SU-DHL-6 (cell line): ENCODE measurements at regions not wholly inside any gene's neighbourhood (a gene's known extent, or its start where the extent isn't known, plus 50 kb on each side); places are given as distances from the start of the nearest gene placed in this dataset.

Source experiments
- H2AFZ ChIP-seq: fragments of 200-600 bp; sonication (generic); 2 replicates; pipeline ENCODE4 v1.6.1; 2014; ENCODE audit warnings: low read depth, mild to moderate bottlenecking, moderate library complexity, mixed read lengths, antibody characterized with exemption, low read length; ENCODE audit not compliant: severe bottlenecking
- H3F3A ChIP-seq: fragments of 200-600 bp; shearing (Covaris generic); 2 replicates; pipeline ENCODE4 v1.6.0; 2016; ENCODE audit warnings: antibody characterized with exemption, mild to moderate bottlenecking; ENCODE audit not compliant: insufficient read depth
- H3K27ac ChIP-seq: fragments of 200-600 bp; sonication (generic); 2 replicates; pipeline ENCODE4 v1.5.1; 2016; ENCODE audit warnings: low read depth, mild to moderate bottlenecking, low read length, moderate library complexity, mixed read lengths
- H3K27me3 ChIP-seq: fragments of 200-600 bp; sonication (generic), shearing (Covaris generic); 2 replicates; pipeline ENCODE4 v1.6.0; 2014; ENCODE audit warnings: mild to moderate bottlenecking, low read length
- H3K36me3 ChIP-seq: fragments of 200-600 bp; sonication (generic); 2 replicates; pipeline ENCODE4 v1.6.1; 2014; ENCODE audit warnings: mild to moderate bottlenecking, low read length, mixed read lengths
- H3K4me2 ChIP-seq: fragments of 300-600, 200-600 bp; shearing (Covaris generic), sonication (generic); 2 replicates; pipeline ENCODE4 v1.6.0; 2014; ENCODE audit warnings: low read length, low read depth, mild to moderate bottlenecking; ENCODE audit not compliant: poor library complexity, severe bottlenecking
- H3K4me3 ChIP-seq: fragments of 200-600 bp; sonication (generic); 2 replicates; pipeline ENCODE4 v1.5.1; 2014; ENCODE audit warnings: antibody characterized with exemption, low read length, mild to moderate bottlenecking, mixed read lengths; ENCODE audit not compliant: insufficient read depth, poor library complexity, severe bottlenecking
- H3K79me2 ChIP-seq: fragments of 200-600 bp; sonication (generic); 2 replicates; pipeline ENCODE4 v1.6.1; 2014; ENCODE audit warnings: mild to moderate bottlenecking, low read length, moderate library complexity; ENCODE audit not compliant: insufficient read depth
- H3K9ac ChIP-seq: fragments of 200-600 bp; sonication (generic); 2 replicates; pipeline ENCODE4 v1.7.0; 2014; ENCODE audit warnings: mild to moderate bottlenecking, low read length
- H3K9me2 ChIP-seq: fragments of 200-600 bp; sonication (generic); replicated peaks from 2 replicates; pipeline ENCODE4 v1.6.1; 2014; ENCODE audit warnings: low read length; ENCODE audit not compliant: insufficient read depth
- H3K9me3 ChIP-seq: fragments of 200-600 bp; sonication (generic); 2 replicates; pipeline ENCODE4 v1.6.1; 2014; ENCODE audit warnings: low read length, mixed read lengths; ENCODE audit not compliant: insufficient read depth
- H4K20me1 ChIP-seq: fragments of 200-600 bp; sonication (generic); 2 replicates; pipeline ENCODE4 v1.6.1; 2014; ENCODE audit warnings: low read depth, mild to moderate bottlenecking, antibody characterized with exemption, low read length, moderate library complexity, mixed read lengths
- CTCF ChIP-seq: fragments of 200-600 bp; sonication (generic); IDR thresholded peaks from one replicate; pipeline ENCODE4 v1.5.1; 2017; ENCODE audit warnings: antibody characterized with exemption, mild to moderate bottlenecking, low read length, moderate library complexity; ENCODE audit not compliant: insufficient read depth, poor library complexity, severe bottlenecking
- EZH2phosphoT487 ChIP-seq: fragments of 200-600 bp; sonication (generic), shearing (Covaris generic); conservative IDR thresholded peaks from 2 replicates; pipeline ENCODE4 v1.6.1; 2018; ENCODE audit warnings: mild to moderate bottlenecking, antibody characterized with exemption, low read length, moderate library complexity, mixed read lengths

GRCh38 chr5:77945874-77946273 is 169.7 kb upstream of the TBCA start:
- Histone ChIP-seq H3K36me3 (no peaks in the 10 kb centered on the region), H3K9me3 (no peaks in the 10 kb centered on the region), H3K27ac (no peak overlapping the region), H2AFZ (no peak overlapping the region), H3K27me3 (no peaks in the 10 kb centered on the region), H3K4me3 (no peak overlapping the region), H3K9ac (no peak overlapping the region), H3K79me2 (no peaks in the 10 kb centered on the region), H3K9me2 (no peaks in the 10 kb centered on the region), H4K20me1 (no peaks in the 10 kb centered on the region), H3F3A (no peaks in the 10 kb centered on the region), H3K4me2 (no peak overlapping the region)
- TF ChIP-seq CTCF = no peak
- TF ChIP-seq EZH2phosphoT487 = no peak

- Histone ChIP-seq H3K4me2 (no peak overlapping the region), H3K27ac (no peak overlapping the region), H3K4me3 (no peak overlapping the region), H3K9me2 (no peaks in the 10 kb centered on the region), H3K9me3 (no peaks in the 10 kb centered on the region), H3K9ac (no peak overlapping the region), H3K27me3 (no peaks in the 10 kb centered on the region), H3F3A (no peaks in the 10 kb centered on the region), H4K20me1 (no peaks in the 10 kb centered on the region), H3K36me3 (no peaks in the 10 kb centered on the region), H3K79me2 (no peaks in the 10 kb centered on the region), H2AFZ (no peak overlapping the region)
- TF ChIP-seq CTCF (no peak), EZH2phosphoT487 (no peak)
Observed at GRCh38 chr5:77944757-77945340, 168.7 kb upstream of the TBCA start.

- no peaks in the 10 kb centered on the region for H3K36me3 ChIP-seq
- no peak overlapping the region for H3K27ac ChIP-seq
- no peaks in the 10 kb centered on the region for H3K9me2 ChIP-seq
- H3K9ac ChIP-seq = no peak overlapping the region
- no peaks in the 10 kb centered on the region for H3K79me2 ChIP-seq
- no peak overlapping the region for H3K4me3 ChIP-seq
- H3K27me3 ChIP-seq = no peaks in the 10 kb centered on the region
- TF ChIP-seq EZH2phosphoT487 = no peak
- no peak overlapping the region for H3K4me2 ChIP-seq
- no peaks in the 10 kb centered on the region for H3F3A ChIP-seq
- H4K20me1 ChIP-seq = no peaks in the 10 kb centered on the region
- no peaks in the 10 kb centered on the region for H3K9me3 ChIP-seq
- H2AFZ ChIP-seq = no peak overlapping the region
Observed at GRCh38 chr5:77943851-77944250, 167.7 kb upstream of the TBCA start.

GRCh38 chr5:77942578-77943239 is 166.6 kb upstream of the TBCA start:
- H3K4me2 ChIP-seq = no peak overlapping the region
- H3K36me3 ChIP-seq = no peaks in the 10 kb centered on the region
- H3K27ac ChIP-seq = no peak overlapping the region
- no peaks in the 10 kb centered on the region for H3K79me2 ChIP-seq
- no peaks in the 10 kb centered on the region for H3K27me3 ChIP-seq
- no peaks in the 10 kb centered on the region for H3K9me3 ChIP-seq
- no peaks in the 10 kb centered on the region for H4K20me1 ChIP-seq
- H3K9ac ChIP-seq = no peak overlapping the region
- H3F3A ChIP-seq = no peaks in the 10 kb centered on the region
- no peak overlapping the region for H2AFZ ChIP-seq
- H3K4me3 ChIP-seq = no peak overlapping the region
- TF ChIP-seq CTCF = no peak
- TF ChIP-seq EZH2phosphoT487 = no peak
- no peaks in the 10 kb centered on the region for H3K9me2 ChIP-seq
